Activated CD4-positive, alpha-beta T cell treated with anti-CD3 and anti-CD28 coated beads, Interleukin-2, amount 50 U/mL, for 16 hours (primary cell): ENCODE measurements at regions not wholly inside any gene's neighbourhood (a gene's known extent, or its start where the extent isn't known, plus 50 kb on each side); places are given as distances from the start of the nearest gene placed in this dataset.
"Not testable (repeated sequence)": the region's sequence is repeated elsewhere in the genome, so short reads cannot be mapped to it uniquely, and the experiment has no call there.

Experiments
- DNase-seq: peaks from one replicate; pipeline ENCODE4 v3.0.0-alpha.2; 2020

- DNase-seq: no peak
These were observed 276.8 kb upstream of the GRM3 start for GRCh38 chr7:86366946-86367345.

- not testable (repeated sequence) for DNase-seq
These were observed 303.3 kb upstream of the GRM3 start for GRCh38 chr7:86340407-86340806.

GRCh38 chr7:86339051-86339450 is 304.7 kb upstream of the GRM3 start:
- DNase-seq: no peak

GRCh38 chr7:86328801-86329433 is 314.8 kb upstream of the GRM3 start:
- DNase-seq: no peak

GRCh38 chr7:86326847-86327246 is 316.9 kb upstream of the GRM3 start:
- no peak for DNase-seq

- DNase-seq: no peak
These were observed 322.8 kb upstream of the GRM3 start for GRCh38 chr7:86320889-86321288.

- DNase-seq: no peak
These were observed 323.4 kb upstream of the GRM3 start for GRCh38 chr7:86320341-86320740.

- DNase-seq: no peak
These were observed 329.9 kb upstream of the GRM3 start for GRCh38 chr7:86313842-86314241.

GRCh38 chr7:86301301-86301700 is 342.4 kb upstream of the GRM3 start:
- no peak for DNase-seq

GRCh38 chr7:86295526-86295925 is 348.2 kb upstream of the GRM3 start:
- DNase-seq: no peak

GRCh38 chr7:86282014-86282682 is 361.6 kb upstream of the GRM3 start:
- no peak for DNase-seq

GRCh38 chr7:86280150-86280549 is 363.6 kb upstream of the GRM3 start:
- no peak for DNase-seq

- no peak for DNase-seq
These were observed 380.9 kb upstream of the GRM3 start for GRCh38 chr7:86262781-86263180.

GRCh38 chr7:86257894-86258293 is 385.8 kb upstream of the GRM3 start:
- no peak for DNase-seq

GRCh38 chr7:86252406-86252805 is 391.3 kb upstream of the GRM3 start:
- no peak for DNase-seq

- no peak for DNase-seq
These were observed 394.7 kb upstream of the GRM3 start for GRCh38 chr7:86248977-86249376.

GRCh38 chr7:86243171-86243570 is 400.5 kb upstream of the GRM3 start:
- no peak for DNase-seq

- DNase-seq: no peak
These were observed 417.5 kb upstream of the GRM3 start for GRCh38 chr7:86226191-86226590.

GRCh38 chr7:86222806-86223205 is 420.9 kb upstream of the GRM3 start:
- DNase-seq: no peak

- no peak for DNase-seq
These were observed 429.0 kb upstream of the GRM3 start for GRCh38 chr7:86214734-86215133.

- DNase-seq: no peak
These were observed 430.7 kb upstream of the GRM3 start for GRCh38 chr7:86212976-86213375.

- no peak for DNase-seq
These were observed 434.7 kb upstream of the GRM3 start for GRCh38 chr7:86209036-86209435.

- no peak for DNase-seq
These were observed 436.0 kb upstream of the GRM3 start for GRCh38 chr7:86207740-86208139.

- DNase-seq: no peak
These were observed 440.9 kb upstream of the GRM3 start for GRCh38 chr7:86202833-86203232.

- no peak for DNase-seq
These were observed 441.9 kb upstream of the GRM3 start for GRCh38 chr7:86201767-86202166.
